Upper lobe of left lung (tissue), 4 donors: ENCODE measurements at regions not wholly inside any gene's neighbourhood (a gene's known extent, or its start where the extent isn't known, plus 50 kb on each side); places are given as distances from the start of the nearest gene placed in this dataset.

ENCODE experiments used
- EP300 ChIP-seq, 4 donors: sonication (generic); formaldehyde crosslinking; IDR thresholded peaks; one replicate each; pipeline ENCODE4 v1.5.1; 2017; ENCODE audit warnings: antibody characterized with exemption in 4 of 4, control low read depth in 2 of 4
- POLR2A ChIP-seq, 4 donors: fragments of 450-650 bp; IDR thresholded peaks; one replicate each; pipeline ENCODE4 v1.5.1; 2016 to 2017; ENCODE audit warnings: antibody characterized with exemption in 4 of 4, mild to moderate bottlenecking in 2 of 4

GRCh38 chr3:75192146-75192616 is 471.9 kb upstream of the FRG2C start:
- TF ChIP-seq POLR2A (IDR thresholded peaks at IDR 0.05) (no peak), EP300 (IDR thresholded peaks at IDR 0.05) (no peak)
